ACHN (cell line): ENCODE measurements at regions not wholly inside any gene's neighbourhood (a gene's known extent, or its start where the extent isn't known, plus 50 kb on each side); places are given as distances from the start of the nearest gene placed in this dataset.

Source experiments
- DNase-seq: peaks from one replicate; pipeline ENCODE4 v3.0.0-alpha.2; 2015
- in situ Hi-C: cut with HindIII; loops from 2 replicates; pipeline ENCODE4 v1.10.0; 2017; ENCODE audit warnings: low sequenced_read_pairs, low pct_ligation_motif_present, low pct_unique_long_range_greater_than_20kb

DNA sequence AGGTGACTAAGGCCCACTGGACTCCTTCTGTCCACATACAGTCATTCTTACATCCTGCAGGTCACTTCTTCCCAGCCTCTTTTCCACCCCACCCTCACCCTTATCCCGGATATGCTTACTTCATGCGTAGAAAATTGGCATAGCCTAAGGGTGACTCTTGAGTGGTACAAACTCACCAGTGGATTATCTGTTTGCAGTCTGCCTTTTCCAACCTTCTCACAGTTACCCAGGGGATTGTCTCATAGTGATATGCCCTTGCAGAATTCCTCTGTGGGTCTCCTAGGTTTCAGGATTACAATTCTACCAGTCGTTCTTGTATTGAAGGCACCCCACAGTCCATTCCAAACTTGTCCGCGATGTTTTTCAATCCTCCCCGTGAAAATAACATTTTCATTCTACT, 752.9 kb upstream of the HS6ST1 start:
- in situ Hi-C loops, result no loop called here
- DNase-seq, result no peak

DNA sequence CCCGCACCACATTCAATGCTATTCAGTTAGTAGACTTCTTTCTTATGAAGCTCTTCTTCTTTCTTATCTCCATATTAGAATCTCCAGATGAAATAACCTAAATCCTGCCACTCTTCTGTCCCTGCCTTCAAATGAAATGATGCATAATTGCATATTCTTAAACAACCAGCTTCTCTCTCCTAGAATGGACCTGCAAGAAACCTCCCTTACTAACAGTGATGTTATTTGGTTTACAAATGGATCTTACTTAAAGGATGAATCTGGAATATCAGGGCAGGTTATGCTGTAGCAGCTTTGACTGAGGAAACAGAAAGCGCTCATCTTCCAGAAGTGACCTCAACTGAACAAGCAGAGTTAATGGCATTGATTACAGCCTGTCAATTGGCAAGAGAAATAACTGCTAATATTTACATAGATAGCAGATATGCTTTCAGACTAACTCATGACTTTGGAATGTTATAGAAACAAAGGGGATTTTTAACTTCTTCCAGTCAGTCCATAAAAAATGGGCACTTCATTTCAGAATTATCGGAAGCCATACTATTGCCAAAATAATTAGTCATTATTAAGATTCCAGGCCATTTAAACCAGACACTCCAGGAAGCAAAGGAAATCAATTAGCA, 755.7 kb upstream of the HS6ST1 start:
- in situ Hi-C loops, result no loop called here
- DNase-seq, result no peak

GRCh38 chr2:129078548-129078947, 759.9 kb upstream of the HS6ST1 start:
- in situ Hi-C loops, result no loop called here
- DNase-seq, result no peak

DNA sequence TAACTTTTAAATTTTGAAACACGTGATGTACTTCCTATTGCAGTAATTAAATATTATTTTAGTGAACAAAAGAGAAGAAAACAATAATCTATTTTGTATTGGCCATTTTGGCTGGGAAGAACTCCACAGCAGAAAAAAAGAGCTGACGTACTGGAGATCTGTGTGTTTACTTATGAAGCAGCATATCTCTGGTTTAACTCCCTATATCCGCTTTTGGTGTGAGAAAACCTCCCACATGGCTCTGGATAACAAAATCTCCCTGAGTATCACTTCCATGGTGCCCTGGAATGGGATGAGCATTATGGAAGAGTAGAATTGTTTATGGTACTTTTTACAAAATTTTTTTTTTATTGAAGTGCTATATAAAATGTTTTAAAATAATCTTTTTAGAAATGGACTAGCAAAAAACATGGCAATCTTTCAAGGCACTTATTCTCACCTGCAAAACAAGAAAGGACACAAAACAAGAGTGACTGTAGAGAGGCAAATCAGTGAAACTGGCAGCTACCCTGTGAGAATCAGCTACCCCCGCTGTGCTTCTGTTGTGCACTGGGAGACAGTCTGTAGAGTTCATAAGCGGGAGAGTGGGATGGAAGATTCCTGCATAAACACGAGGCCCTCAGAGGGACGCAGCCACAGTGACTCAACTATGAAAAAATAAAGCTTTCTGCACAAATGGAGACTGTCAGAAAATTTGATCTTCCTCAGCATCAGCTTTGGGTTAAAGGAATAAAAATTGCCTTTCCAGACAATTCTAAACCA, 762.2 kb upstream of the HS6ST1 start:
- no peak for DNase-seq
- in situ Hi-C loops, result no loop called here

- in situ Hi-C loops, result no loop called here
Measured at GRCh38 chr2:129085386-129085785, 766.7 kb upstream of the HS6ST1 start.

DNA sequence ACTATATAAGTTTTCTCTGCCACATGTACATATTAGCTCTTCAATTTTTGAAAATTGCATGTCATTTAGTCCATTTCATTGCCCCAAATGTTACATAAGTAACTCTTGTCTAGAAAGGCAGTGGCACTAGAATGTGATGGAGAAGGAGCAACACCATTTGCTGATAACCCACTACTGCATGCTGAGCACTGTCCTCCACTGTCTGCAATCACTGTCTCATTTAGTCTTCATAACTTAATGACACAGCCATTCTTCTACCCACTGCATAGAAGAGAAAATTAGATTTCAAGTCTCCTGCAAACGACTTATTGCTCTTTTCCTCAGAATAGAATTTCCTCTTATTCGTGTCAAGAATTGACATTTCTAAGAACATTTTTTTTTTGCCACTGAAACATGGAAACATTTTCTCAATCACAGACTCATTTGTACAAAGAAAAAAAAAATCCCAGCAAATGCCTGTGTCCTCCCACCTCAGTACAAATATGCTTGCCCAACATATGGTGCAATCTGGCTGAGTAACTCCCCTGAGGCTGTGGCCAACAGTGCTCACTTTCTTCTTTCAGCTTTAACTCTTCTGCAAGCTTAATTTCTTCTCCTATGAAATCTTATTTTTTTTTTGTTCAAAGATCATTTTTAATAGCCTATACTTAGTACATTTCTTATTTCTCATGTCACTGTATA, 768.6 kb upstream of the HS6ST1 start:
- DNase-seq, result no peak

More at GRCh38 chr2:129085386-129085785, 766.7 kb upstream of the HS6ST1 start:
- no peak for DNase-seq

GRCh38 chr2:129091620-129092019, 773.0 kb upstream of the HS6ST1 start:
- in situ Hi-C loops, result no loop called here
- no peak for DNase-seq

More for the DNA sequence above, 768.6 kb upstream of the HS6ST1 start:
- in situ Hi-C loops, result no loop called here

DNA sequence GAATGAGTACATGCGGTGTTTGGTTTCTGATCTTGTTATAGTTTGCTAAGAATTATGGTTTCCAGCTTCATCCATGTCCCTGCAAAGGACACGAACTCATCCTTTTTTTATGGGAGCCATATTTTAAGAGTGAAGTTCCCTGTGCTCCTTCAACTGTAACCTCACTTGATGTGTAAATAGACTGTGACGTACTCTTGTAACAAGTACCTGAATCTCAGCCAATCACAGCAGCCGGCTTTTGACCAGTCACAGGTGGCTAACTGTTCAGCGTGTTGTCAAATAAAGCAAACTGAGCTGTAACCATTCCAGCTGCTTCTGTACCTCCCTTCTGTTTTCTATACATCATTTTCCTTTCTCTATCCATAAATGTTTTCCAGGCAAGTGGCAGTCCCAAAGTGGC, 774.3 kb upstream of the HS6ST1 start:
- in situ Hi-C loops, result no loop called here
- no peak for DNase-seq

- in situ Hi-C loops, result no loop called here
- DNase-seq, result no peak
Measured at GRCh38 chr2:129101186-129101585, 782.5 kb upstream of the HS6ST1 start.

DNA sequence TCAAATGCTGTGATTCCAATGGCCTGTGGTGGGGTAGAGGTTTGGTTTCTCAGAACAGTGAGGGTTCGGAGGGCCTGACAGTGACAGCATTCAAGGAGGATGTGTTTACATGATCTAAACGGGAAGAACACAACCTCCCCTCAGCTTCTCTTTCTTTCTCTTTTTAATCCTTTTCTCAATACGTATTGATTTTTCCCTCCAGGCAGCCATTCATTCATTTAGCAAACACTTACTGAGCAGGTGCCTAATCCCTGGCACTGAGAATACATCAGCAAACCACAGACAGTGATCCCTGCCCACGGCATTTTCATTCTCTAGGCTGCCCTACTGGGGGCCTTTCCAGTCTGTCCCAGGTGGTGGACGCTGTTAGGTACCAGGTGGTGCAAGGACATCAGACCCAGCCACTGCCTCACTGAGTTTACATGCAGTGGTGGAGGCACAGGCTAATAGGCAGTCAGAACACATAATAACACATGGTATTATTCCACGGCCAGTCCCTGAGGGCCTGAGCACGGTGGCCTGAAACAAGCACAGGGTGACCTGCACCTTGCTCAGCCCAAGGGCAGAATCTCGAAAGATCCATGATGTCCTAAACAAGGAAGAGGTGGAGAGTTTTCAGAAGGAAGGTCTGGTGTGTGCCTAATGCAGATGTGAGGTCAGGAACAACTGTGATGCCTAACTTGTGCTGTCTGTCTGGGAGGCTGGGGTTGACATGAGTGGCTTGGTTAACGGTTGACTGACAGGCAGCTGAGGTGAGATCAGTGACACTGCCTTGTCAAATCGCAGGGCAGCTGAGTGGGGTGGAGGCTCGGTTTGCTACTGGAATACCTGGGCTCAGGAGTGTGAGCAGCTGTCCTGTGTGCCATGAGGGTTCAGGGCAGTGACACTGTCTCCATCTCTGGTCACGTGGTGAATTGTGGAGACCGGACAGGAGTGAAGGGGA, 785.5 kb upstream of the HS6ST1 start:
- DNase-seq, result no peak
- in situ Hi-C loops, result no loop called here

- in situ Hi-C loops, result no loop called here
Measured at GRCh38 chr2:129112181-129112580, 793.5 kb upstream of the HS6ST1 start.

GRCh38 chr2:129113776-129114175, 795.1 kb upstream of the HS6ST1 start:
- in situ Hi-C loops, result no loop called here
- no peak for DNase-seq

More at GRCh38 chr2:129112181-129112580, 793.5 kb upstream of the HS6ST1 start:
- DNase-seq, result no peak

- no peak for DNase-seq
- in situ Hi-C loops, result no loop called here
Measured at GRCh38 chr2:129117434-129117833, 798.8 kb upstream of the HS6ST1 start.

GRCh38 chr2:129118296-129118695, 799.6 kb upstream of the HS6ST1 start:
- DNase-seq, result no peak
- in situ Hi-C loops, result no loop called here

GRCh38 chr2:129129087-129129486, 810.4 kb upstream of the HS6ST1 start:
- no peak for DNase-seq
- in situ Hi-C loops, result no loop called here

- no peak for DNase-seq
- in situ Hi-C loops, result no loop called here
Measured at GRCh38 chr2:129133692-129134641, 815.3 kb upstream of the HS6ST1 start.

GRCh38 chr2:129135017-129135416, 816.3 kb upstream of the HS6ST1 start:
- no peak for DNase-seq
- in situ Hi-C loops, result no loop called here

DNA sequence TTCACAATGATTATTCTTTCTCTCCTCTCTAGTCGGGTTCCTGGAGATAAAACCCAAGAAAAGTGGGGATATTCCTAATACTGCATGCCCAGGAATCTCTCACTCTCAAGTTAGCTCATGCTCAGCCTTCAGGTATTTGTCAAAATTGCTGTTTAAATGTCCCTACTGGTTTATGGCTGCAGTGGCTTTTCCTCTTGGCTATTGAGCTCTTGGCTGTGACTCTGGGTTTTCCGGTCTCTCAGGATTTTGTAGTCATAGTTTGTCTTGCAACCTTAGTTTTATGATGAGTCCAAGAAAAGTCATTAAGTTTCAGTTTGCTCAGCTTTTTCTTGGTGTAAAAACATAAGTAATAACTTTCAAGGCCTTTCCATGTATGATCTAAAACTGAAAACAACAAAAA, 820.7 kb upstream of the HS6ST1 start:
- in situ Hi-C loops, result no loop called here
- no peak for DNase-seq
